Neural crest cell (in vitro differentiated cells): ENCODE measurements at regions not wholly inside any gene's neighbourhood (a gene's known extent, or its start where the extent isn't known, plus 50 kb on each side); places are given as distances from the start of the nearest gene placed in this dataset.

Experiments
- DNase-seq: peaks from one replicate; pipeline ENCODE4 v3.0.0; 2021; ENCODE audit warnings: low read depth, mixed read lengths, low spot score
- H3K27ac Mint-ChIP-seq: one replicate; pipeline ENCODE4 v1.8.0; 2021; ENCODE audit warnings: mild to moderate bottlenecking, mixed read lengths; ENCODE audit not compliant: unreplicated experiment
- H3K27me3 Mint-ChIP-seq: 2 replicates; pipeline ENCODE4 v1.8.0; 2021; ENCODE audit warnings: low read depth, mild to moderate bottlenecking, mixed read lengths
- H3K36me3 Mint-ChIP-seq: 2 replicates; pipeline ENCODE4 v1.8.0; 2021; ENCODE audit warnings: low read depth, mild to moderate bottlenecking, mixed read lengths
- H3K4me1 Mint-ChIP-seq: 2 replicates; pipeline ENCODE4 v1.8.0; 2021; ENCODE audit warnings: mixed read lengths
- H3K4me3 Mint-ChIP-seq: one replicate; pipeline ENCODE4 v1.8.0; 2021; ENCODE audit warnings: mild to moderate bottlenecking, mixed read lengths
- H3K9me3 Mint-ChIP-seq: 2 replicates; pipeline ENCODE4 v1.8.0; 2021; ENCODE audit warnings: mixed read lengths
- TF ChIP-seq, protein P1 (sequence below): fragments of 200-600 bp; sonication (generic); conservative IDR thresholded peaks from 2 replicates; pipeline ENCODE4 v1.5.0; 2021; ENCODE audit warnings: antibody characterized with exemption, mild to moderate bottlenecking

DNA sequence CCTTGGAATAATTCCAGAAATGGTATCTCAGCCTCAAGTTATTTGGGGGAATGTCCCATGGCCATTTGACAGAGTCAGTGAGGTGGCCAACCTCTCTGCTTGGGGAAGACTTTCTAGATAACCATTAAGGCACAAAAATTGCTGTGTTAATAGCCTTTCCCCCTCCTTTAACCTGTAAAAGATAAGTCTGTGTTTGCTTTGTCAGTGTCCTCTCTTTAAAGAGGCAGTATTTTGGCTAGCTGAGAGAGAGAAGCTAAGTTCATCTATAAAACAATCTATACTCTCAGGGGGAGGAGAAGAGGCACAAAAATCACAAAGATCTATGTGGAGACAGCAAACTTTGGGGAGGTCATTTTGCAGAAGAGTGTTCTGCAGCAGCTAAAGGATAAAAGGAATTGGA lies 72.1 kb downstream of the PLCE1 start:
- no peaks in the 10 kb centered on the region for H3K9me3 Mint-ChIP-seq
- H3K27ac Mint-ChIP-seq, result no peak overlapping the region
- H3K27me3 Mint-ChIP-seq, result no peaks in the 10 kb centered on the region
- DNase-seq, result no peak
- peaks cover 4% of the 10 kb centered on the region for H3K4me1 Mint-ChIP-seq
- TF ChIP-seq, protein P1, sequence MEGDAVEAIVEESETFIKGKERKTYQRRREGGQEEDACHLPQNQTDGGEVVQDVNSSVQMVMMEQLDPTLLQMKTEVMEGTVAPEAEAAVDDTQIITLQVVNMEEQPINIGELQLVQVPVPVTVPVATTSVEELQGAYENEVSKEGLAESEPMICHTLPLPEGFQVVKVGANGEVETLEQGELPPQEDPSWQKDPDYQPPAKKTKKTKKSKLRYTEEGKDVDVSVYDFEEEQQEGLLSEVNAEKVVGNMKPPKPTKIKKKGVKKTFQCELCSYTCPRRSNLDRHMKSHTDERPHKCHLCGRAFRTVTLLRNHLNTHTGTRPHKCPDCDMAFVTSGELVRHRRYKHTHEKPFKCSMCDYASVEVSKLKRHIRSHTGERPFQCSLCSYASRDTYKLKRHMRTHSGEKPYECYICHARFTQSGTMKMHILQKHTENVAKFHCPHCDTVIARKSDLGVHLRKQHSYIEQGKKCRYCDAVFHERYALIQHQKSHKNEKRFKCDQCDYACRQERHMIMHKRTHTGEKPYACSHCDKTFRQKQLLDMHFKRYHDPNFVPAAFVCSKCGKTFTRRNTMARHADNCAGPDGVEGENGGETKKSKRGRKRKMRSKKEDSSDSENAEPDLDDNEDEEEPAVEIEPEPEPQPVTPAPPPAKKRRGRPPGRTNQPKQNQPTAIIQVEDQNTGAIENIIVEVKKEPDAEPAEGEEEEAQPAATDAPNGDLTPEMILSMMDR, result no peak
- H3K36me3 Mint-ChIP-seq, result no peaks in the 10 kb centered on the region
- no peak overlapping the region for H3K4me3 Mint-ChIP-seq

DNA sequence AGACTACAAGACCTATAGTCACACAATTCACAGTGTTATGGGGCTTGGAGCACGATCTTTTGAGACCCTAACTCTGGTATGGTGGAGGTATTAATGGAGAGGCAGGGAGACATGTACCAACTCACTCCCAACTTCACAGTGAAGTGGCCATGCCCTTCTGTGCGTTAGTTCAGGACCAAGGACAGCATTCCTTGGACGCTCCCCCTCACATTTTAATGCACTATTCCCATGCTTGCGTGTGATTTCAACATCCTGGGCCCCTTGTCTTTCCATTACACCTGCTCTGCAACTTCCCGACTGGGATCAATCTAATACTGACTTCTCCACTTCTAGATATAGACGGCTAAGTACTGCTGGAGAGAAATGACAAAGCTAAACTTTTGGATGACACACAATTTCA lies 72.7 kb downstream of the PLCE1 start:
- Mint-ChIP-seq H3K9me3 (no peaks in the 10 kb centered on the region), H3K36me3 (no peaks in the 10 kb centered on the region), H3K4me3 (no peak overlapping the region), H3K27me3 (no peaks in the 10 kb centered on the region), H3K4me1 (peaks cover 4% of the 10 kb centered on the region), H3K27ac (no peak overlapping the region)
- TF ChIP-seq, protein P1, result no peak
- DNase-seq, result peak; percentile 32

DNA sequence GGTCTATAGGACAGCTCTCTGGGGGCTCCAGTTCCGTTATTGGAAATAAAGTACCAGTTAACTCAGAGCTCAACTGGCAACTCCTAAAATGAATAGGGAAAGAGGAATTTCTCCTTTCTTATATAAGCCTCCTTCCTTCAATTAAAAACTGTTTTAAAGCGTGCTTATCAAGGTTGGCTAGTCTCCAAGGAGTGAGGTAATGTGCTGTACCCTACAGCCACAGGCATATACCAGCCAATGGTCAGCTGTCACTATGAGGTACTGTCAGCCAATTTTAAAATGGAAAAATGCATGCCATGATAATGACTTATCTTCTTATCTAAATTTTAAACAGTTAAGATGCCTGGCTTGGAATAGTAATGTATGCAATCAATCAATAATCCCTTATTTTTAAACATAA lies 76.2 kb downstream of the PLCE1 start:
- Mint-ChIP-seq H3K4me1 (peaks cover 4% of the 10 kb centered on the region), H3K9me3 (no peaks in the 10 kb centered on the region), H3K27ac (no peak overlapping the region), H3K36me3 (no peaks in the 10 kb centered on the region), H3K4me3 (no peak overlapping the region), H3K27me3 (no peaks in the 10 kb centered on the region)
- TF ChIP-seq, protein P1, result no peak
- DNase-seq, result no peak

DNA sequence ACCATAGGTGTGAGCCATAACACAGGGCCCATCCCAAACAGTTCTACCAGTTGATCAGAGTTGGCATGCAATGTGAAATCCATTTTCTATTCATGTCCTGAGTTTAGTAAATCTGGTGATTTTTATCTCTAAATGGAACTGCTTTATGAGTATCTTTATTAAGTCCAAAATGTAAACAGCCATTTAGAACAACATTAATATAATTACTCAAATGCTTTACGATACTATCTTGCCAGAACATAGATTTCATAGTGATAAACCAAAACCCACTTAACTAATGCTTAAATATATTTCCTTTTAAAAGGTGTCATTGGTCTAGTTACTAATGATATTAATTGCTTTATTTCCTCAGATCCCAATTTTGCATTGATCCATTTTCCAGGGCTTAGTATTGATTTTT lies 80.7 kb downstream of the PLCE1 start:
- no peaks in the 10 kb centered on the region for H3K27me3 Mint-ChIP-seq
- no peak for DNase-seq
- peaks cover 13% of the 10 kb centered on the region for H3K4me1 Mint-ChIP-seq
- no peaks in the 10 kb centered on the region for H3K36me3 Mint-ChIP-seq
- H3K27ac Mint-ChIP-seq, result no peak overlapping the region
- TF ChIP-seq, protein P1, result no peak
- no peaks in the 10 kb centered on the region for H3K9me3 Mint-ChIP-seq
- no peak overlapping the region for H3K4me3 Mint-ChIP-seq

DNA sequence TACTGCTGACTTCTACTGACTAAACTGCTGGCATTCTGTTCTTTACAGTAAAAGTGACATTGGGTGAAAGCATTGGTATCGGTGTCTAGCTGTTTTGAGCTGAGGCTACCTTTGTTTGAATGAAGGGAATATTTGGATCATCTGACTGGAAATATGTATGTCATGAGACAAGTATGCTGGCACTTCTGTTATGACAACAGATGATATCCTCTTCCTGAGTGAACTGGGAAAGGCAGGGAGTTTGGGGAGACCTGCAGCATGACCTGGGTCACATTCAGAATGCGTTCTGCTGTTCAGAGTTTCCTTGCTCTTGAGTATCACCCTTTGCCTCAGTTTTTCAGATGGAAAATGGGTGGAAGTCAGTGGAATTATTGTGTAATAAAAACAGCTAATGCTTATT lies 81.8 kb downstream of the PLCE1 start:
- TF ChIP-seq, protein P1, result no peak
- DNase-seq, result no peak
- Mint-ChIP-seq H3K27me3 (no peaks in the 10 kb centered on the region), H3K4me3 (no peak overlapping the region), H3K4me1 (peaks cover 13% of the 10 kb centered on the region), H3K9me3 (no peaks in the 10 kb centered on the region), H3K27ac (no peak overlapping the region), H3K36me3 (peaks cover 2% of the 10 kb centered on the region)

DNA sequence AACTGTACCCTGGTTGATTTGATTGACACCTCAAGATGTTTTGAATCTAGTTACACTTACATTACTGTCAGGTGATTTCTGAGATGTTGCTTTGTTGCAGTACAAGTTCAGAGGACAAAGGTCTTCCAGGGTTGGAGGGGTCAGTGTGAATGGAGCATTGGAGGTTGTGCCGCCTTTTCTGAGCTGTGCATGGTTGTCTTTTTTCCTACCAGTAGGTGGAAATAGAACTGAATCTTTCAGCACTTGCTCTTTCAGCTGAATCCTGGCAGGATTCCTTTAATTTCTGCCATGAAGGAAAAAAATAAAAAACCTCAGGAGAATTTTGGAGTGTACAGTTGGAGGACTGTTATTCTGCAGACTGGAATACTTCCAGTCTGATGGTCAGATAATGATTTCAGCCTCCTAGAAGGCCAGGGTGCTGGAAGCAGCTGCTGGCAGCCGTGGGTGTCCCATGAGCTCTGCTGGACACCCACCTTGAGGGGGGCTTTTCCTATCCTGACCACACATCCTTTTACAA lies 82.7 kb downstream of the PLCE1 start:
- H3K27me3 Mint-ChIP-seq, result no peaks in the 10 kb centered on the region
- peaks cover 13% of the 10 kb centered on the region for H3K4me1 Mint-ChIP-seq
- no peak overlapping the region for H3K27ac Mint-ChIP-seq
- no peak overlapping the region for H3K4me3 Mint-ChIP-seq
- H3K9me3 Mint-ChIP-seq, result no peaks in the 10 kb centered on the region
- no peak for DNase-seq
- TF ChIP-seq, protein P1, result peak; percentile 47
- H3K36me3 Mint-ChIP-seq, result peaks cover 2% of the 10 kb centered on the region
